ENCODE measurements at regions not wholly inside any gene's neighbourhood (a gene's known extent, or its start where the extent isn't known, plus 50 kb on each side); places are given as distances from the start of the nearest gene placed in this dataset.

DNA sequence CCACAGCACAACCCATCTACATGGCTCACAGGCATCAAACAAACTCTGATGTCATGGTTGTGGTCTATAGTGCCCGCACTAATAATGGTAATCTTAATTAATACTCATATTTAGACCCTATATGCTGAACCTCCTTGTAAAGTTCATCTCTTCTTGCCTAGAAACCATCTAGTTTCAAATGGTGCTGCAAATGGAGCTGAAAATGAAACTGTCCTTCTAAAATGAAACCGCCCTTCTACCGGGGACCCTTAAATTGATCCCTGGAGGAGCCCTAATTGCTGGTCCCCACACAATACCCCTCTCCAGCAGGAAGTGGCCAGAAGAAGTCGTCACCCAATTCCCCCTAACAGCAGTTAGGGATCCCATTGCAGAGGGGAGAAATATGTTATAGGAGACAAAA lies 612.6 kb downstream of the MRPL39 start:
- Histone ChIP-seq H3K23ac (ENCODE audit: low read depth, low read length) (no peak overlapping the region), H3K27me3 (ENCODE audit: control insufficient read depth, insufficient read depth, low read length) (no peaks in the 10 kb centered on the region), H4K5ac (ENCODE audit: low read depth, low read length) (no peak overlapping the region), H3K9me3 (ENCODE audit: control insufficient read depth, insufficient read depth, low read length) (peaks cover 3% of the 10 kb centered on the region), H2BK120ac (ENCODE audit: low read depth, low read length) (no peak overlapping the region), H2BK20ac (ENCODE audit: low read depth, low read length) (no peak overlapping the region), H3K14ac (replicated peaks; ENCODE audit: low read depth, low read length) (no peak overlapping the region), H2AFZ (replicated peaks; ENCODE audit: low read length, poor library complexity) (no peak overlapping the region), H3K4me1 (ENCODE audit: control insufficient read depth, insufficient read depth, low read length) (no peaks in the 10 kb centered on the region), H3K27ac (ENCODE audit: insufficient read depth, low read length) (no peak overlapping the region), H3K4me3 (ENCODE audit: insufficient read depth, low read depth, low read length) (no peak overlapping the region), H3K18ac (ENCODE audit: low read depth, low read length) (no peak overlapping the region), H4K91ac (ENCODE audit: insufficient read depth, low read depth, low read length) (no peak overlapping the region), H3K9ac (ENCODE audit: low read depth, low read length) (no peak overlapping the region), H3K56ac (ENCODE audit: extremely low read depth, insufficient read depth, low read length) (no peak overlapping the region), H2BK15ac (ENCODE audit: low read depth, low read length) (no peak overlapping the region), H3K36me3 (ENCODE audit: control insufficient read depth, insufficient read depth, low read length) (no peaks in the 10 kb centered on the region), H3K4ac (ENCODE audit: low read depth, low read length) (no peak overlapping the region), H3K79me1 (ENCODE audit: low read depth in 1 of 2, low read length in 2 of 2) (no peaks in the 10 kb centered on the region), H2AK9ac (replicated peaks; ENCODE audit: low read depth, low read length, poor library complexity) (no peak overlapping the region), H3K9me1 (ENCODE audit: insufficient read depth, low read length) (no peaks in the 10 kb centered on the region), H2AK5ac (ENCODE audit: low read depth, low read length) (no peak overlapping the region), H3K4me2 (ENCODE audit: low read depth, low read length) (no peak overlapping the region), H4K8ac (ENCODE audit: low read depth in 2 of 2, low read length in 2 of 2) (no peak overlapping the region), H4K20me1 (ENCODE audit: insufficient read depth, low read length) (no peaks in the 10 kb centered on the region), H2BK5ac (ENCODE audit: low read depth, low read length, poor library complexity, severe bottlenecking) (no peak overlapping the region)
- no peak for DNase-seq
- no peak for ATAC-seq (ENCODE audit: low read depth)
- CTCF ChIA-PET: no interaction called here
- in situ Hi-C loops (cut with MboI; ENCODE audit: low sequenced_read_pairs): no loop called here
- BruUV-seq (replicated peaks): no TSS peak
- WGBS, 2 experiments (ENCODE audit: extremely low coverage in 2 of 2, insufficient read length in 1 of 2): no CpG with 5 or more reads among the region's 4 CpGs
- POLR2A ChIA-PET (ENCODE audit: unreplicated experiment): no interaction called here
- intact Hi-C loops (cut with micrococcal nuclease): loop anchor here (1.0 kb wide), 1 partner anchor 49 kb away; no protein-coding TSS in a partner anchor
- dilution Hi-C loops (cut with HindIII; ENCODE audit: low sequenced_read_pairs, unreplicated experiment): no loop called here
- no peak for TF ChIP-seq MAZ (IDR thresholded peaks at IDR 0.05; ENCODE audit: borderline replicate concordance, low read depth, low read length)
- TF ChIP-seq, protein P1, sequence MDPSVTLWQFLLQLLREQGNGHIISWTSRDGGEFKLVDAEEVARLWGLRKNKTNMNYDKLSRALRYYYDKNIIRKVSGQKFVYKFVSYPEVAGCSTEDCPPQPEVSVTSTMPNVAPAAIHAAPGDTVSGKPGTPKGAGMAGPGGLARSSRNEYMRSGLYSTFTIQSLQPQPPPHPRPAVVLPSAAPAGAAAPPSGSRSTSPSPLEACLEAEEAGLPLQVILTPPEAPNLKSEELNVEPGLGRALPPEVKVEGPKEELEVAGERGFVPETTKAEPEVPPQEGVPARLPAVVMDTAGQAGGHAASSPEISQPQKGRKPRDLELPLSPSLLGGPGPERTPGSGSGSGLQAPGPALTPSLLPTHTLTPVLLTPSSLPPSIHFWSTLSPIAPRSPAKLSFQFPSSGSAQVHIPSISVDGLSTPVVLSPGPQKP (IDR thresholded peaks at IDR 0.05; ENCODE audit: borderline replicate concordance, low read depth, low read length): no peak
- no peak for TF ChIP-seq MAFK (IDR thresholded peaks at IDR 0.05; ENCODE audit: low read depth, low read length)
- TF ChIP-seq NFE2L2 (IDR thresholded peaks at IDR 0.05; ENCODE audit: low read depth, low read length): no peak
- TF ChIP-seq FOS (IDR thresholded peaks at IDR 0.05; ENCODE audit: low read depth, low read length): no peak
- TF ChIP-seq, protein P2, sequence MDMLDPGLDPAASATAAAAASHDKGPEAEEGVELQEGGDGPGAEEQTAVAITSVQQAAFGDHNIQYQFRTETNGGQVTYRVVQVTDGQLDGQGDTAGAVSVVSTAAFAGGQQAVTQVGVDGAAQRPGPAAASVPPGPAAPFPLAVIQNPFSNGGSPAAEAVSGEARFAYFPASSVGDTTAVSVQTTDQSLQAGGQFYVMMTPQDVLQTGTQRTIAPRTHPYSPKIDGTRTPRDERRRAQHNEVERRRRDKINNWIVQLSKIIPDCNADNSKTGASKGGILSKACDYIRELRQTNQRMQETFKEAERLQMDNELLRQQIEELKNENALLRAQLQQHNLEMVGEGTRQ (IDR thresholded peaks at IDR 0.05; ENCODE audit: low read depth, low read length): no peak
- no peak for TF ChIP-seq POLR2A (IDR thresholded peaks at IDR 0.05; ENCODE audit: low read depth, low read length)
- no peak for TF ChIP-seq SMC3 (IDR thresholded peaks at IDR 0.05; ENCODE audit: low read depth, low read length)
- TF ChIP-seq RFX5 (IDR thresholded peaks at IDR 0.05; ENCODE audit: low read depth, low read length): no peak
- TF ChIP-seq MXI1 (IDR thresholded peaks at IDR 0.05; ENCODE audit: borderline replicate concordance, low read depth, low read length): no peak

Data from IMR-90 (cell line).